Stimulated activated CD8-positive, alpha-beta memory T cell treated with anti-CD3 and anti-CD28 coated beads, Interleukin-7, amount 100 ng/mL, for 48 hours (primary cell): ENCODE measurements at regions not wholly inside any gene's neighbourhood (a gene's known extent, or its start where the extent isn't known, plus 50 kb on each side); places are given as distances from the start of the nearest gene placed in this dataset.

ENCODE experiments used
- DNase-seq, 2 donors: peaks; one replicate each; pipeline ENCODE4 v3.0.0-alpha.2; 2020; ENCODE audit warnings: low read depth in 1 of 2; ENCODE audit errors: extremely low read depth in 1 of 2

DNA sequence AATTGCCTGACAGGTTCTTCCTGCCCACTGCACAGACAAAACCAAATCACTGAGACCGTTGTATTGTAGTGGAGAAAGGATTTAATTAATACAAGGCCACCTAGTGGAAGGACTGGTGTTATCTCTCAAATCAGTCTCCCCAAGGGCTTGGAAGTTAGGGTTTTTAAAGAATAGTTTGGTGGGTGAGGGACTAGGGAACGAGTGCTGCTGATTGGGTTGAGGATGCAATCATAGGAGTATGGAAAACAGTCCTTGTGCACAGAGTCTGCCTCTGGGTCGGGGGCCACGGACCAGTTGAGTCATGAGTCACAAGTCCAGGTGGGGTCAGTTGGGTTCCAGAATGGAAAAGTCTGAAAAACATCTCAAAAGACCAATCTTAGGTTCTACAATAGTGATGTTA, 89.1 kb downstream of the B3GNT2 start:
- DNase-seq = no peak

DNA sequence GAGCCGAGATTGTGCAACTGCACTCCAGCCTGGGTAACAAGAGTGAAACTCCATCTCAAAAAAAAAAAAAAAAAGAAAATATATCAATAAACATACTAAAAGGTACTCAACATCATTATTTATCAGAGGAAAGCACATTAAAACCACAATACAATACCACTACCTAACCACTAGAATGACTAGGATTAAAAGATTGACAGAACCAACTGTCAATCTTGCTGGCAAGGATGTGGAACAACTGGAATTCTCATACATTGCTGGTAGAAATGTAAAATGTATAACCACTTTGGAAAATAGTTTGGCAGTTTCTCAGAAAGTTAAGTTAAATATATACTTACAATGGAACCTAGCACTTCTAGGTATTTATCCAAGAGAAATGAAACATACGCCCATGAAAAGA, 88.6 kb downstream of the B3GNT2 start:
- no peak for DNase-seq

DNA sequence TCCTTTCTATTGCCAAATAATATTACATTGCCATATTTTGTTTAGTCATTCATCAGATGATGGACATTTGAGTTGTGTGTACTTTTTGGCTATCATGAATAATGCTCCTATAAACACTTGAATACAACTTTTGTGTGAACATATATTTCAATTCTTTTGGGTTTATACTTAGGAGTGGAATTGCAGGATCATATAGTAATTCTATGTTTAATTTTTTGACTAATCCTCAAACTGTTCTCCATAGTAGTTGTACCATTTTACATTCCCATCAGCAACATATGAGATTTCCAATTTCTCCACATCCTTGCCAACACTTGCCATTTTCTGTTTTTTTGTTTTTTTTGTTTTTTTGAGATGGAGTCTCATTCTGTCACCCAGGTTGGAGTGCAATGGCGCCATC, 87.2 kb downstream of the B3GNT2 start:
- no peak for DNase-seq

DNA sequence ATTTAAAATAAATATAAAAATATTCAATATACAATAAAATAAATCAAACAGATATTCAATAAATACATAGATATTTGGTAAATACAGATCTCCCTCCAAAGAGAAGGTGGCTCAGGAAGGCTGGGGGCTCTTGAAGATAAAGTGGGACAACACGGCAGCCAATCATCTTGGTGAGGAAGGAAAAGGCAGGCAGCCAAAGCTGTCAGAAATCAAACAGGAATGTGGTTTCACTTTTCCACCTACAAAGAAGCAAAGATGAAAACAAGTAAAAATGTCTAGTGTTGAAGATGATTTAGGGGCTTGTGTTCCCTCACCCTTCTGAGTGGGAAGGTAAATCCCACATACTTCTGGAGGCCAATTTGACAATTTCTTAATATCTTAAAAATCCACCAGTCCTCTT, 85.7 kb downstream of the B3GNT2 start:
- no peak for DNase-seq

DNA sequence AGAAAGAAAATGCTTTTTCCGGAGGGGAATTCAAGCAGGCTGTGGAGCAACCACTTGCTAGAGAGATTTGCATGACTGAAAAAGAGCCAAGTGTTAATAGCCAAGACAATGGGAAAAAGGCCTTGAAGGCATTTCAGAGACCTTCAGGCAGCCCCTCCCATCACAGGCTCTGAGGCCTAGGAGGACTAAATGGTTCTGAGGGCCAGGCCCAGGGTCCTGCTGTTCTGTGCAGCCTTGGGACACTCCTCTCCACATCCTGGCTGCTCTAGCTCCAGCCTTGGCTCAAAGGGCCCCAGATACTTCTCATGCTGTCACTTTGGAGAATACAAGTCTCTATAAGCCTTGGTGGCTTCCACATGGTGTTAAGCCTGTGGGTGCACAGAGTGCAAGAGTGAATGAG, 81.8 kb downstream of the B3GNT2 start:
- no peak for DNase-seq
